ENCODE measurements at regions not wholly inside any gene's neighbourhood (a gene's known extent, or its start where the extent isn't known, plus 50 kb on each side); places are given as distances from the start of the nearest gene placed in this dataset.

DNA sequence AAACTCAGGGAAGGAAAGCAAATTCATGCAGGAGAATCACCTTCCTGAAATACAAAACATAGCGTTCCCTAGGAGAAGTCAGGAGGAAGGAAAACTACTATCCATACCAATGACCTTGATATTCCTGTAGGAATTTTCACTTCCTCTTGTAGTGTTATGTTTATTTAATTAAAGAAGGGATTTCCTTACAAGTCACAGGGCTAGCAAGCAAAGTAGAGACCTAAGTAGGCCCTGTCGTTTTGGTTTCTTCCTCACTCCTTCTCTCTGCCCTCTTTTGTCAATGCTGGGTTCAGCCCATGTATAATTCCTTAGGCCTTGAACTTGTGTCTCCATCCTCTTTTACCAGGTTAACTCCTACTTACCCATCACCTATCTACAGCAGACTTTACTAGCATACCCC is 435.2 kb upstream of the LRATD1 start:
- no peak overlapping the region for H3K27ac ChIP-seq (ENCODE audit: insufficient read depth, low read depth, low read length)
- no peaks in the 10 kb centered on the region for H3K27me3 ChIP-seq (ENCODE audit: control insufficient read depth in 2 of 2, insufficient read depth in 2 of 2, low read length in 2 of 2)
- ChIA-PET POLR2A (no interaction called here), CTCF (no interaction called here)
- no peaks in the 10 kb centered on the region for H3K79me2 ChIP-seq (ENCODE audit: control insufficient read depth, insufficient read depth, low read length)
- no peak overlapping the region for H3K4me3 ChIP-seq (replicated peaks in 1 of 3; ENCODE audit: insufficient read depth in 1 of 3, low read depth in 1 of 3, low read length in 3 of 3)
- BruUV-seq (replicated peaks): no TSS peak
- no peak overlapping the region for H3K9ac ChIP-seq (replicated peaks; ENCODE audit: extremely low read depth, insufficient read depth, low read length)
- H3K9me3 ChIP-seq (replicated peaks; ENCODE audit: control insufficient read depth, insufficient read depth, low read length): peaks cover 9% of the 10 kb centered on the region
- no peaks in the 10 kb centered on the region for H3K9me1 ChIP-seq (replicated peaks; ENCODE audit: control insufficient read depth, extremely low read depth, insufficient read depth, low read length)
- FAIRE-seq (no peak), DNase-seq (ENCODE audit: low read depth, low spot score) (no peak)
- TF ChIP-seq MAX (IDR thresholded peaks at IDR 0.05; ENCODE audit: insufficient read depth, insufficient read length) (no peak), GATA2 (IDR thresholded peaks at IDR 0.05; ENCODE audit: insufficient read depth, insufficient read length, low read depth, low read length) (no peak), MYC (IDR thresholded peaks at IDR 0.05; ENCODE audit: low read depth, low read length) (no peak), POLR2AphosphoS5 (IDR thresholded peaks at IDR 0.05; ENCODE audit: insufficient read depth, low read depth, low read length) (no peak), POLR2A (IDR thresholded peaks at IDR 0.05; ENCODE audit: low read depth, low read length) (no peak), CTCF (IDR thresholded peaks at IDR 0.05; ENCODE audit: extremely low read depth in 1 of 2, insufficient read depth in 1 of 2, low read depth in 1 of 2, low read length in 2 of 2) (no peak), FOS (IDR thresholded peaks at IDR 0.05; ENCODE audit: borderline replicate concordance, insufficient read depth, low read length) (no peak), JUN (IDR thresholded peaks at IDR 0.05; ENCODE audit: borderline replicate concordance, insufficient read depth, insufficient read length, low read depth) (no peak), EZH2 (IDR thresholded peaks at IDR 0.05; ENCODE audit: borderline replicate concordance, low read depth, low read length, severe bottlenecking) (no peak)
- H3K4me2 ChIP-seq (ENCODE audit: insufficient read depth, low read length): no peak overlapping the region
- dilution Hi-C loops (cut with MboI; ENCODE audit: extremely low pct_ligation_motif_present, low sequenced_read_pairs): no loop called here
- no peak overlapping the region for H2AFZ ChIP-seq (ENCODE audit: low read depth, low read length)
- H3K4me1 ChIP-seq (ENCODE audit: control insufficient read depth, extremely low read depth, insufficient read depth, low read length): no peaks in the 10 kb centered on the region
- no peaks in the 10 kb centered on the region for H3K36me3 ChIP-seq (ENCODE audit: control insufficient read depth in 2 of 2, extremely low read depth in 1 of 2, insufficient read depth in 2 of 2, low read length in 2 of 2)
- intact Hi-C loops (cut with micrococcal nuclease): loop anchor here (10.0 kb wide), 1 partner anchor 1378 kb away; no protein-coding TSS in a partner anchor
- no peaks in the 10 kb centered on the region for H4K20me1 ChIP-seq (replicated peaks; ENCODE audit: control insufficient read depth, extremely low read depth, insufficient read depth, low read length)

All from endothelial cell of umbilical vein (primary cell).